Activated B cell treated with CpG ODN at 0.5 μM for 24 hours (primary cell): ENCODE measurements at regions not wholly inside any gene's neighbourhood (a gene's known extent, or its start where the extent isn't known, plus 50 kb on each side); places are given as distances from the start of the nearest gene placed in this dataset.

Source experiments
- ATAC-seq: fragments of 200-7000 bp; cut with Tn5 transposase; one replicate; pipeline ENCODE4 v1.10.0; 2021; ENCODE audit warnings: low read depth, mild to moderate bottlenecking, moderate library complexity
- CTCF ChIA-PET: fragments of 350-600 bp; sonication (Branson Sonifier 250); formaldehyde crosslinking; loops from one replicate; lab custom pipeline; 2021; ENCODE audit warnings: antibody characterized with exemption; lab: Charles Lee
- POLR2A ChIA-PET: fragments of 350-600 bp; sonication (Branson Sonifier 250); formaldehyde crosslinking; loops from one replicate; lab custom pipeline; 2021; ENCODE audit warnings: antibody characterized with exemption; lab: Charles Lee
- DNase-seq: peaks from one replicate; pipeline ENCODE4 v3.0.0; 2022
- H3K27ac Mint-ChIP-seq: one replicate; pipeline ENCODE4 v1.8.0; 2020; ENCODE audit warnings: mixed read lengths
- H3K27me3 Mint-ChIP-seq: one replicate; pipeline ENCODE4 v1.8.0; 2021; ENCODE audit warnings: mixed read lengths
- H3K36me3 Mint-ChIP-seq: one replicate; pipeline ENCODE4 v1.8.0; 2021; ENCODE audit warnings: low read depth, mixed read lengths
- H3K4me1 Mint-ChIP-seq: one replicate; pipeline ENCODE4 v1.8.0; 2021; ENCODE audit warnings: mixed read lengths
- H3K4me3 Mint-ChIP-seq: one replicate; pipeline ENCODE4 v1.8.0; 2020; ENCODE audit warnings: mild to moderate bottlenecking, mixed read lengths
- H3K9me3 Mint-ChIP-seq: one replicate; pipeline ENCODE4 v1.8.0; 2020; ENCODE audit warnings: mixed read lengths
- CTCF ChIP-seq: fragments of 200-600 bp; IDR thresholded peaks from one replicate; pipeline ENCODE4 v1.8.0; 2022; ENCODE audit warnings: antibody characterized with exemption, mild to moderate bottlenecking
- intact Hi-C: fragments of 100-400 bp; cut with micrococcal nuclease; formaldehyde crosslinking; loops from one replicate; pipeline ENCODE4 v1.15.1; 2024

- no peaks in the 10 kb centered on the region for H3K27me3 Mint-ChIP-seq
- no peaks in the 10 kb centered on the region for H3K4me1 Mint-ChIP-seq
- no peaks in the 10 kb centered on the region for H3K9me3 Mint-ChIP-seq
- intact Hi-C loops: no loop called here
- H3K36me3 Mint-ChIP-seq: no peaks in the 10 kb centered on the region
- ATAC-seq (no peak), DNase-seq (no peak)
- H3K4me3 Mint-ChIP-seq: no peak overlapping the region
- no peak overlapping the region for H3K27ac Mint-ChIP-seq
- TF ChIP-seq CTCF: no peak
- ChIA-PET CTCF (no interaction called here), POLR2A (no interaction called here)
These were observed 90.7 kb upstream of the GCFC2 start for GRCh38 chr2:75801234-75801982.

- Mint-ChIP-seq H3K9me3 (no peaks in the 10 kb centered on the region), H3K27ac (no peak overlapping the region)
These were observed 89.7 kb upstream of the GCFC2 start for GRCh38 chr2:75800456-75800855.

GRCh38 chr2:75799859-75800258 is 89.1 kb upstream of the GCFC2 start:
- Mint-ChIP-seq H3K9me3 (no peaks in the 10 kb centered on the region), H3K36me3 (no peaks in the 10 kb centered on the region), H3K27me3 (no peaks in the 10 kb centered on the region), H3K4me3 (no peak overlapping the region), H3K4me1 (no peaks in the 10 kb centered on the region), H3K27ac (no peak overlapping the region)
- intact Hi-C loops: no loop called here
- no peak for ATAC-seq
- ChIA-PET CTCF (no interaction called here), POLR2A (no interaction called here)
- TF ChIP-seq CTCF: no peak
- no peak for DNase-seq

More at GRCh38 chr2:75800456-75800855, 89.7 kb upstream of the GCFC2 start:
- CTCF ChIA-PET: no interaction called here
- POLR2A ChIA-PET: no interaction called here
- intact Hi-C loops: no loop called here
- no peaks in the 10 kb centered on the region for H3K27me3 Mint-ChIP-seq
- DNase-seq (no peak), ATAC-seq (no peak)
- TF ChIP-seq CTCF: no peak
- H3K4me3 Mint-ChIP-seq: no peak overlapping the region
- H3K4me1 Mint-ChIP-seq: no peaks in the 10 kb centered on the region
- H3K36me3 Mint-ChIP-seq: no peaks in the 10 kb centered on the region

GRCh38 chr2:75798569-75798968 is 87.9 kb upstream of the GCFC2 start:
- ChIA-PET POLR2A (no interaction called here), CTCF (no interaction called here)
- no peak for TF ChIP-seq CTCF
- Mint-ChIP-seq H3K36me3 (no peaks in the 10 kb centered on the region), H3K9me3 (no peaks in the 10 kb centered on the region), H3K27ac (no peak overlapping the region), H3K4me1 (no peaks in the 10 kb centered on the region), H3K4me3 (no peak overlapping the region), H3K27me3 (no peaks in the 10 kb centered on the region)
- ATAC-seq (no peak), DNase-seq (no peak)
- intact Hi-C loops: no loop called here

GRCh38 chr2:75792996-75793395 is 82.3 kb upstream of the GCFC2 start:
- intact Hi-C loops: no loop called here
- CTCF ChIA-PET: no interaction called here
- H3K36me3 Mint-ChIP-seq: no peaks in the 10 kb centered on the region
- H3K4me3 Mint-ChIP-seq: no peak overlapping the region
- ATAC-seq (no peak), DNase-seq (no peak)
- POLR2A ChIA-PET: no interaction called here
- TF ChIP-seq CTCF: no peak
- H3K4me1 Mint-ChIP-seq: no peaks in the 10 kb centered on the region
- no peak overlapping the region for H3K27ac Mint-ChIP-seq
- no peaks in the 10 kb centered on the region for H3K27me3 Mint-ChIP-seq
- no peaks in the 10 kb centered on the region for H3K9me3 Mint-ChIP-seq
